Body of pancreas (tissue), 4 donors: ENCODE measurements at regions not wholly inside any gene's neighbourhood (a gene's known extent, or its start where the extent isn't known, plus 50 kb on each side); places are given as distances from the start of the nearest gene placed in this dataset.

Source experiments
- ATAC-seq: fragments of 150-250 bp; one replicate; pipeline ENCODE4 v1.9.1; 2016
- DNase-seq, 4 donors: peaks; one replicate each; pipeline ENCODE4 v3.0.0-alpha.2; 2019
- H3K27ac ChIP-seq, 4 donors: fragments of 200-600 bp; sonication (generic); 1 replicate in 3 of 4; 2 replicates in 1 of 4; pipeline versions ENCODE4 v1.5.1 to v1.6.1; 2016 to 2019; ENCODE audit warnings: mild to moderate bottlenecking in 1 of 4, mixed read lengths in 1 of 4, moderate library complexity in 1 of 4
- H3K27me3 ChIP-seq, 2 donors: fragments of 200-600 bp; sonication (generic); one replicate each; pipeline ENCODE4 v1.6.0; 2016; ENCODE audit warnings: mild to moderate bottlenecking in 1 of 2
- H3K36me3 ChIP-seq, 2 donors: fragments of 200-600 bp; sonication (generic); replicated peaks in 1 of 2; 2 replicates each; pipeline ENCODE4 v1.5.1; 2016; ENCODE audit warnings: low read depth in 2 of 2; ENCODE audit not compliant: insufficient read depth in 1 of 2
- H3K4me1 ChIP-seq: fragments of 200-600 bp; sonication (generic); one replicate; pipeline ENCODE4 v1.6.0; 2016
- H3K4me3 ChIP-seq, 2 donors: fragments of 200-600 bp; sonication (generic); 1 replicate in 1 of 2; 2 replicates in 1 of 2; pipeline ENCODE4 v1.5.1; 2016 to 2019
- H3K9me3 ChIP-seq, 3 donors: fragments of 200-600 bp; sonication (generic); 1 replicate in 2 of 3; 2 replicates in 1 of 3; pipeline ENCODE4 v1.5.1; 2016
- POLR2A ChIP-seq, 3 donors: fragments of 450-650 bp; IDR thresholded peaks; one replicate each; pipeline ENCODE4 v1.6.1; 2016; ENCODE audit warnings: antibody characterized with exemption in 3 of 3, mild to moderate bottlenecking in 2 of 3
- WGBS, 2 donors: methylation state at CpG; one replicate each; pipeline ENCODE4 v1.1.5; 2017; 5-methylcytosine and 5-hydroxymethylcytosine counted together
- intact Hi-C: fragments of 100-400 bp; cut with DNase I; formaldehyde crosslinking; loops from one replicate; pipeline ENCODE4 v1.15.1; 2023
- TF ChIP-seq, protein P1 (sequence below), 7 experiments: fragments of 450-650 bp in 4 of 7; fragments of 200-600 bp in 3 of 7; sonication (generic) in 3 of 7; IDR thresholded peaks; one replicate each; pipeline ENCODE4 v1.5.1; 2016 to 2019; ENCODE audit warnings: antibody characterized with exemption in 7 of 7

DNA sequence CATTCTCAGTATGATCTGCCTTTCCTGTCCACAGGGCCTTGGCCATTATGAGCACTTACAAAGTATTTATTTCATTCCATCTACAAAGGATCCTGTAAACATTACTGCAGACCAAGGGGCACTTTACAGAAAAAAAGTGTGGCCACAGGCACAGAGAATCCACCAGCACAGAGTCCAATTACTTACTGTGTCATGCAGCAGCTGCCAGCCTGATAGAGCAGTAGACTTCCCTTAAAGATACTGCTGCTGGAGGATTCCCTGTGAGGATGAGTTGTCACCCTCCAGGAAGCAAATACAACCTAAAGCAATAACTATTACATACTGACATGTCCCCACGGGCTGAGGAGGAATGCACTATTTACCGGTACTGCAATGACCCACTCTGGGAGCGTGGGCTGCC lies 97.1 kb upstream of the COG2 start:
- H3K4me1 ChIP-seq: peaks cover 14% of the 10 kb centered on the region
- H3K9me3 ChIP-seq: no peaks in the 10 kb centered on the region
- TF ChIP-seq, protein P1, sequence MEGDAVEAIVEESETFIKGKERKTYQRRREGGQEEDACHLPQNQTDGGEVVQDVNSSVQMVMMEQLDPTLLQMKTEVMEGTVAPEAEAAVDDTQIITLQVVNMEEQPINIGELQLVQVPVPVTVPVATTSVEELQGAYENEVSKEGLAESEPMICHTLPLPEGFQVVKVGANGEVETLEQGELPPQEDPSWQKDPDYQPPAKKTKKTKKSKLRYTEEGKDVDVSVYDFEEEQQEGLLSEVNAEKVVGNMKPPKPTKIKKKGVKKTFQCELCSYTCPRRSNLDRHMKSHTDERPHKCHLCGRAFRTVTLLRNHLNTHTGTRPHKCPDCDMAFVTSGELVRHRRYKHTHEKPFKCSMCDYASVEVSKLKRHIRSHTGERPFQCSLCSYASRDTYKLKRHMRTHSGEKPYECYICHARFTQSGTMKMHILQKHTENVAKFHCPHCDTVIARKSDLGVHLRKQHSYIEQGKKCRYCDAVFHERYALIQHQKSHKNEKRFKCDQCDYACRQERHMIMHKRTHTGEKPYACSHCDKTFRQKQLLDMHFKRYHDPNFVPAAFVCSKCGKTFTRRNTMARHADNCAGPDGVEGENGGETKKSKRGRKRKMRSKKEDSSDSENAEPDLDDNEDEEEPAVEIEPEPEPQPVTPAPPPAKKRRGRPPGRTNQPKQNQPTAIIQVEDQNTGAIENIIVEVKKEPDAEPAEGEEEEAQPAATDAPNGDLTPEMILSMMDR (IDR thresholded peaks at IDR 0.05): no peak
- no peak for TF ChIP-seq POLR2A (IDR thresholded peaks at IDR 0.05)
- H3K36me3 ChIP-seq: no peaks in the 10 kb centered on the region
- no peak overlapping the region for H3K4me3 ChIP-seq
- ATAC-seq: no peak
- 87 to 97% methylated on average over 3 of the region's 3 CpGs for WGBS, 2 donors
- intact Hi-C loops: no loop called here
- no peaks in the 10 kb centered on the region for H3K27me3 ChIP-seq
- DNase-seq: no peak
- no peak overlapping the region for H3K27ac ChIP-seq

- no peak for TF ChIP-seq POLR2A (IDR thresholded peaks at IDR 0.05)
- TF ChIP-seq, protein P1 (IDR thresholded peaks at IDR 0.05): no peak
- Histone ChIP-seq H3K9me3 (no peaks in the 10 kb centered on the region), H3K4me3 (no peak overlapping the region), H3K4me1 (peaks cover 14% of the 10 kb centered on the region), H3K36me3 (no peaks in the 10 kb centered on the region), H3K27me3 (no peaks in the 10 kb centered on the region), H3K27ac (no peak overlapping the region)
- ATAC-seq (no peak), DNase-seq (no peak)
- intact Hi-C loops: no loop called here
These were observed 97.5 kb upstream of the COG2 start for GRCh38 chr1:230544758-230545157.

GRCh38 chr1:230543085-230543484 lies 99.2 kb upstream of the COG2 start:
- DNase-seq (no peak), ATAC-seq (no peak)
- no peak for TF ChIP-seq POLR2A (IDR thresholded peaks at IDR 0.05)
- TF ChIP-seq, protein P1 (IDR thresholded peaks at IDR 0.05): no peak
- Histone ChIP-seq H3K36me3 (no peaks in the 10 kb centered on the region), H3K27me3 (no peaks in the 10 kb centered on the region), H3K9me3 (no peaks in the 10 kb centered on the region), H3K27ac (no peak overlapping the region), H3K4me1 (no peaks in the 10 kb centered on the region), H3K4me3 (no peak overlapping the region)
- WGBS, 2 donors: 96 to 100% methylated on average over 1 to 2 of the region's 2 CpGs
- intact Hi-C loops: no loop called here

DNA sequence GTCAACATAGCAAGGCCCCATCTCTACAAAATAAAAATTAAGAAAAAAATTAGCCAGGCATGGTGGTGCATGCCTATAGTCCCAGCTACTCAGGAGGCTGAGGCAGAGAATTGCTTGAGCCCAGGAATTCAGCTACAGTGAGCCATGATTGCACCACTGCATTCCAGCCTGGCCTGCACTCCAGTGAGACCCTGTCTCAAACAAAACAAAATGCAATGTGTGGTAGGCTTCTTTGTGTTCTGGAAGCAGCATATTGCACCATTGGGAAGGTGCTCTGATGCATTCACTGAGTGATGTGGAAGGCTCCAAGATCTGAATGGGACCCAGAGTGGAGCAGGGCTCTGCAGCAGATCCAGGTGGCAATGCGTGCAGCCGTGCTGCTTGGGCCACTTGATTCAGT lies 99.6 kb upstream of the COG2 start:
- intact Hi-C loops: no loop called here
- DNase-seq: no peak
- TF ChIP-seq, protein P1 (IDR thresholded peaks at IDR 0.05): no peak
- TF ChIP-seq POLR2A (IDR thresholded peaks at IDR 0.05): no peak
- H3K4me1 ChIP-seq: no peaks in the 10 kb centered on the region
- no peaks in the 10 kb centered on the region for H3K27me3 ChIP-seq
- no peak overlapping the region for H3K4me3 ChIP-seq
- no peak overlapping the region for H3K27ac ChIP-seq
- ATAC-seq: no peak
- H3K9me3 ChIP-seq: no peaks in the 10 kb centered on the region
- 100% methylated on average over 2 of the region's 2 CpGs for WGBS, 2 donors
- H3K36me3 ChIP-seq: no peaks in the 10 kb centered on the region

- DNase-seq (no peak), ATAC-seq (no peak)
- intact Hi-C loops: no loop called here
- no peaks in the 10 kb centered on the region for H3K9me3 ChIP-seq
- no peaks in the 10 kb centered on the region for H3K36me3 ChIP-seq
- no peak overlapping the region for H3K4me3 ChIP-seq
- no peaks in the 10 kb centered on the region for H3K4me1 ChIP-seq
- no peak overlapping the region for H3K27ac ChIP-seq
- TF ChIP-seq, protein P1 (IDR thresholded peaks at IDR 0.05): no peak
- TF ChIP-seq POLR2A (IDR thresholded peaks at IDR 0.05): no peak
- H3K27me3 ChIP-seq: no peaks in the 10 kb centered on the region
These were observed 100.2 kb upstream of the COG2 start for GRCh38 chr1:230542054-230542453.
